ENCODE measurements at regions not wholly inside any gene's neighbourhood (a gene's known extent, or its start where the extent isn't known, plus 50 kb on each side); places are given as distances from the start of the nearest gene placed in this dataset.

- H3K9me3 ChIP-seq, result no peaks in the 10 kb centered on the region
- H3K4me1 ChIP-seq, result no peaks in the 10 kb centered on the region
- intact Hi-C loops (cut with DNase I), result no loop called here
- no peak overlapping the region for H3K27ac ChIP-seq
- no peak overlapping the region for H3K4me3 ChIP-seq
- no peak for DNase-seq (ENCODE audit: extremely low spot score in 2 of 2)
- no peaks in the 10 kb centered on the region for H3K36me3 ChIP-seq
- H3K27me3 ChIP-seq, result no peaks in the 10 kb centered on the region
- TF ChIP-seq CTCF (IDR thresholded peaks at IDR 0.05) (no peak), POLR2AphosphoS5 (IDR thresholded peaks at IDR 0.05; ENCODE audit: insufficient read depth in 1 of 2, low read depth in 1 of 2) (no peak), POLR2A (IDR thresholded peaks at IDR 0.05) (no peak)
Measured at GRCh38 chr10:69697006-69697405, 67.0 kb downstream of the FAM241B start.

GRCh38 chr10:69703256-69703655 is 73.2 kb downstream of the FAM241B start:
- no peak overlapping the region for H3K4me3 ChIP-seq
- TF ChIP-seq CTCF (IDR thresholded peaks at IDR 0.05) (no peak), POLR2AphosphoS5 (IDR thresholded peaks at IDR 0.05; ENCODE audit: insufficient read depth in 1 of 2, low read depth in 1 of 2) (no peak), POLR2A (IDR thresholded peaks at IDR 0.05) (no peak)
- H3K4me1 ChIP-seq, result no peaks in the 10 kb centered on the region
- H3K27ac ChIP-seq, result no peak overlapping the region
- H3K9me3 ChIP-seq, result no peaks in the 10 kb centered on the region
- no peaks in the 10 kb centered on the region for H3K27me3 ChIP-seq
- DNase-seq (ENCODE audit: extremely low spot score in 2 of 2), result no peak
- intact Hi-C loops (cut with DNase I), result no loop called here
- no peaks in the 10 kb centered on the region for H3K36me3 ChIP-seq

- Histone ChIP-seq H3K27me3 (no peaks in the 10 kb centered on the region), H3K9me3 (no peaks in the 10 kb centered on the region), H3K4me3 (no peak overlapping the region), H3K4me1 (no peaks in the 10 kb centered on the region), H3K36me3 (no peaks in the 10 kb centered on the region), H3K27ac (no peak overlapping the region)
- no peak for DNase-seq (ENCODE audit: extremely low spot score in 2 of 2)
- intact Hi-C loops (cut with DNase I), result no loop called here
- TF ChIP-seq POLR2AphosphoS5 (IDR thresholded peaks at IDR 0.05; ENCODE audit: insufficient read depth in 1 of 2, low read depth in 1 of 2) (no peak), CTCF (IDR thresholded peaks at IDR 0.05) (no peak), POLR2A (IDR thresholded peaks at IDR 0.05) (no peak)
Measured at GRCh38 chr10:69703766-69704630, 74.0 kb downstream of the FAM241B start.

GRCh38 chr10:69709366-69709941 is 79.4 kb downstream of the FAM241B start:
- Histone ChIP-seq H3K9me3 (no peaks in the 10 kb centered on the region), H3K4me1 (no peaks in the 10 kb centered on the region), H3K27ac (no peak overlapping the region), H3K27me3 (no peaks in the 10 kb centered on the region), H3K36me3 (no peaks in the 10 kb centered on the region), H3K4me3 (no peak overlapping the region)
- TF ChIP-seq POLR2A (IDR thresholded peaks at IDR 0.05) (no peak), CTCF (IDR thresholded peaks at IDR 0.05) (no peak), POLR2AphosphoS5 (IDR thresholded peaks at IDR 0.05; ENCODE audit: insufficient read depth in 1 of 2, low read depth in 1 of 2) (no peak)
- intact Hi-C loops (cut with DNase I), result no loop called here
- no peak for DNase-seq (ENCODE audit: extremely low spot score in 2 of 2)

Data from vagina (tissue), 2 donors.